H1 (cell line): ENCODE measurements at regions not wholly inside any gene's neighbourhood (a gene's known extent, or its start where the extent isn't known, plus 50 kb on each side); places are given as distances from the start of the nearest gene placed in this dataset.

ENCODE experiments used
- CHD2 ChIP-seq: IDR thresholded peaks from 2 replicates; pipeline ENCODE4 v1.6.1; 2012; ENCODE audit warnings: low read length, improper control_type of control experiment
- CHD7 ChIP-seq: fragments of 300-600 bp; sonication (generic); IDR thresholded peaks from 2 replicates; pipeline ENCODE4 v1.7.1; 2012; ENCODE audit warnings: low read length, moderate library complexity, mild to moderate bottlenecking, inconsistent platforms; ENCODE audit not compliant: insufficient replicate concordance
- EZH2 ChIP-seq: fragments of 200-600 bp; sonication (generic); IDR thresholded peaks from 2 replicates; pipeline ENCODE4 v1.7.1; 2012; ENCODE audit warnings: low read depth, mild to moderate bottlenecking, moderate library complexity, low read length, inconsistent platforms; ENCODE audit not compliant: severe bottlenecking
- JUN ChIP-seq: IDR thresholded peaks from 2 replicates; pipeline ENCODE4 v1.6.1; 2011; ENCODE audit warnings: low read depth, mild to moderate bottlenecking, improper control_type of control experiment, low read length
- KDM1A ChIP-seq: fragments of 200-600, 300-600 bp; sonication (generic); IDR thresholded peaks from 2 replicates; pipeline ENCODE4 v1.7.1; 2016; ENCODE audit warnings: mild to moderate bottlenecking, low read length, borderline replicate concordance
- POLR2A ChIP-seq, 2 experiments: IDR thresholded peaks; 1 replicate in 1 of 2; 2 replicates in 1 of 2; pipeline ENCODE4 v1.6.1; 2011; ENCODE audit warnings: low read depth in 2 of 2, low read length in 2 of 2, mild to moderate bottlenecking in 2 of 2; ENCODE audit errors: control extremely low read depth in 1 of 2
- RFX5 ChIP-seq: IDR thresholded peaks from 2 replicates; pipeline ENCODE4 v1.6.1; 2011; ENCODE audit warnings: low read depth, low read length, improper control_type of control experiment, borderline replicate concordance
- SUZ12 ChIP-seq: fragments of 200-600 bp; sonication (generic); IDR thresholded peaks from 2 replicates; pipeline ENCODE4 v1.6.1; 2012; ENCODE audit warnings: mild to moderate bottlenecking, inconsistent platforms, low read length, moderate library complexity, mixed read lengths
- TBP ChIP-seq: IDR thresholded peaks from 2 replicates; pipeline ENCODE4 v1.6.1; 2011; ENCODE audit warnings: low read depth, low read length, improper control_type of control experiment
- TEAD4 ChIP-seq: IDR thresholded peaks from 2 replicates; pipeline ENCODE4 v1.6.1; 2012; ENCODE audit warnings: low read depth, low read length, inconsistent platforms, mixed read lengths
- TF ChIP-seq, protein P1 (sequence below), 3 experiments: IDR thresholded peaks; 1 replicate in 2 of 3; 2 replicates in 1 of 3; pipeline versions ENCODE4 v1.5.1 to v1.6.1; 2011; ENCODE audit warnings: low read length in 3 of 3, mild to moderate bottlenecking in 3 of 3, inconsistent platforms in 2 of 3, low read depth in 1 of 3, moderate library complexity in 1 of 3; ENCODE audit not compliant: insufficient read depth in 1 of 3; ENCODE audit errors: control extremely low read depth in 1 of 3

DNA sequence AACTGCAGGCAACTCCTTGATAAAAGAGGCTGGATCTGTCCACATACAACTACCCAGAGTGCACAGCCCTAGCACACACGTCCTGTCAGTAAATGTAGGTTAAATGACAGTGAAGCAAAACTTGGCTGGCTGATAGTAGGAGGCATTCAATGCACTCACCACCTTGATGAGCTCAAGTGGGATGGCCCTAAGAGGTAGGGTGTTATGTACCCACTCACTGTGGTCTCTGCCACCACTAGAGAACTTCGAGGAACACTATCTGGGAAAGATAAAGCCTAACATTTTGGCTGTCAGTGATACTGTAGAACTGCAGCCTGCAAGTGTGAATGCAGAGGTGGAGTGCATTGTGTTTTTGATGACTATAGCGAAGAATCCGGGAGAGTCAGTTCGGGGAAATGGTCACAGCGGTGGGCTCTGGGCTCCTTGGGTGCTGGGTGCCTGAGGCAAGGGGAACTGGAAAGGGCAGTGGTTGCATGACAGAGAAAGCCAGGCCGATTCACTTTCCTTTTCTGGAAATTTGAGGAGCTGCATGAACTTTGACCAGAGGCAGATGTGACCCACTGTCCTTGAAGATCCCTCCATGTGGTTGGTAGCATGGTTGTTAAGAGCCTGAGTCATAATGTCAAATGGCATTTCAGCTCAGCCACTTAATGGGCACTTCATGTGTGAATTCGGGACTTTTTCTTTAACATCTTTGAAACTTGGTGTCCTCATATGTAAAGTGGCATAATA lies 93.1 kb upstream of the ZPBP start:
- TF ChIP-seq CHD7 (no peak), EZH2 (no peak), POLR2A (IDR thresholded peaks at IDR 0.05; ENCODE audit: control extremely low read depth in 1 of 2, low read depth in 2 of 2, low read length in 2 of 2) (no peak), TEAD4 (no peak), JUN (no peak), TBP (no peak), KDM1A (no peak), CHD2 (no peak), RFX5 (no peak), SUZ12 (no peak)
- TF ChIP-seq, protein P1, sequence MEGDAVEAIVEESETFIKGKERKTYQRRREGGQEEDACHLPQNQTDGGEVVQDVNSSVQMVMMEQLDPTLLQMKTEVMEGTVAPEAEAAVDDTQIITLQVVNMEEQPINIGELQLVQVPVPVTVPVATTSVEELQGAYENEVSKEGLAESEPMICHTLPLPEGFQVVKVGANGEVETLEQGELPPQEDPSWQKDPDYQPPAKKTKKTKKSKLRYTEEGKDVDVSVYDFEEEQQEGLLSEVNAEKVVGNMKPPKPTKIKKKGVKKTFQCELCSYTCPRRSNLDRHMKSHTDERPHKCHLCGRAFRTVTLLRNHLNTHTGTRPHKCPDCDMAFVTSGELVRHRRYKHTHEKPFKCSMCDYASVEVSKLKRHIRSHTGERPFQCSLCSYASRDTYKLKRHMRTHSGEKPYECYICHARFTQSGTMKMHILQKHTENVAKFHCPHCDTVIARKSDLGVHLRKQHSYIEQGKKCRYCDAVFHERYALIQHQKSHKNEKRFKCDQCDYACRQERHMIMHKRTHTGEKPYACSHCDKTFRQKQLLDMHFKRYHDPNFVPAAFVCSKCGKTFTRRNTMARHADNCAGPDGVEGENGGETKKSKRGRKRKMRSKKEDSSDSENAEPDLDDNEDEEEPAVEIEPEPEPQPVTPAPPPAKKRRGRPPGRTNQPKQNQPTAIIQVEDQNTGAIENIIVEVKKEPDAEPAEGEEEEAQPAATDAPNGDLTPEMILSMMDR (IDR thresholded peaks at IDR 0.05; ENCODE audit: control extremely low read depth in 1 of 3, insufficient read depth in 1 of 3, low read depth in 1 of 3, low read length in 3 of 3), result no peak
